ENCODE measurements at regions not wholly inside any gene's neighbourhood (a gene's known extent, or its start where the extent isn't known, plus 50 kb on each side); places are given as distances from the start of the nearest gene placed in this dataset.

- Histone ChIP-seq H3K27me3 (ENCODE audit: control insufficient read depth in 2 of 2, insufficient read depth in 2 of 2, low read length in 2 of 2) (no peaks in the 10 kb centered on the region), H3K4me2 (ENCODE audit: insufficient read depth, low read length) (no peak overlapping the region), H3K27ac (ENCODE audit: extremely low read depth, low read depth, low read length) (no peak overlapping the region), H3K4me1 (replicated peaks in 1 of 2; ENCODE audit: control insufficient read depth in 2 of 2, insufficient read depth in 2 of 2, low read length in 2 of 2) (no peaks in the 10 kb centered on the region), H4K20me1 (replicated peaks; ENCODE audit: control insufficient read depth, insufficient read depth, low read length) (no peaks in the 10 kb centered on the region), H3K9me1 (ENCODE audit: control insufficient read depth, insufficient read depth, low read length) (no peaks in the 10 kb centered on the region), H2AFZ (ENCODE audit: low read depth, low read length) (no peak overlapping the region), H3K9me3 (replicated peaks; ENCODE audit: control insufficient read depth, insufficient read depth, low read depth, low read length) (no peaks in the 10 kb centered on the region; the same call in none of the 2 replicates), H3K79me2 (ENCODE audit: control insufficient read depth, insufficient read depth, low read length) (no peaks in the 10 kb centered on the region), H3K9ac (ENCODE audit: insufficient read depth in 1 of 2, low read depth in 2 of 2, low read length in 2 of 2) (no peak overlapping the region), H3K36me3 (ENCODE audit: control insufficient read depth, insufficient read depth, low read length) (no peaks in the 10 kb centered on the region), H3K4me3 (no peak overlapping the region)
- in situ Hi-C loops (cut with MboI), result no loop called here
- TF ChIP-seq ID3 (CRISPR knock-in tag; IDR thresholded peaks at IDR 0.05), result no peak
- TF ChIP-seq ID3 (tag; IDR thresholded peaks at IDR 0.05), result no peak
- TF ChIP-seq AFF4 (CRISPR knock-in tag; IDR thresholded peaks at IDR 0.05), result no peak
- 0% methylated on average over 1 of the region's 1 CpG for WGBS (ENCODE audit: insufficient coverage, low coverage, missing lambda C conversion rate)
- no peak for FAIRE-seq
- DNase-seq (ENCODE audit: extremely low read depth in 1 of 4, low spot score in 3 of 4), result no peak
- ChIA-PET POLR2A (no interaction called here), CTCF (ENCODE audit: low intra/inter-chr PET ratio) (no interaction called here)
- no peak for ATAC-seq
- intact Hi-C loops (cut with micrococcal nuclease), result no loop called here
- BruUV-seq (replicated peaks), result no TSS peak
Measured at GRCh38 chr3:18789734-18790133, 358.6 kb upstream of the KCNH8 start.

Measured in K562 (cell line).